H1 (cell line): ENCODE measurements at regions not wholly inside any gene's neighbourhood (a gene's known extent, or its start where the extent isn't known, plus 50 kb on each side); places are given as distances from the start of the nearest gene placed in this dataset.

Experiments
- ASH2L ChIP-seq: fragments of 200-600, 300-600 bp; sonication (generic); IDR thresholded peaks from one replicate; pipeline ENCODE4 v1.7.1; 2017; ENCODE audit warnings: low read length
- BCL11A ChIP-seq, 2 experiments: IDR thresholded peaks; one replicate each; pipeline ENCODE4 v1.6.1; 2011; ENCODE audit warnings: low read depth in 2 of 2, low read length in 2 of 2, mild to moderate bottlenecking in 2 of 2
- RXRA ChIP-seq: IDR thresholded peaks from 2 replicates; pipeline ENCODE4 v1.6.1; 2011; ENCODE audit warnings: low read depth, mild to moderate bottlenecking, low read length, moderate library complexity; ENCODE audit not compliant: insufficient read depth
- SIRT6 ChIP-seq: IDR thresholded peaks from one replicate; pipeline ENCODE4 v1.7.1; 2012; ENCODE audit warnings: low read length, inconsistent platforms
- TF ChIP-seq, protein P1 (sequence below): IDR thresholded peaks from 2 replicates; pipeline ENCODE4 v1.6.1; 2012; ENCODE audit warnings: low read length, inconsistent platforms
- TF ChIP-seq, protein P2 (sequence below), 3 experiments: IDR thresholded peaks; 1 replicate in 2 of 3; 2 replicates in 1 of 3; pipeline versions ENCODE4 v1.5.1 to v1.6.1; 2011; ENCODE audit warnings: low read length in 3 of 3, mild to moderate bottlenecking in 3 of 3, inconsistent platforms in 2 of 3, low read depth in 1 of 3, moderate library complexity in 1 of 3; ENCODE audit not compliant: insufficient read depth in 1 of 3; ENCODE audit errors: control extremely low read depth in 1 of 3

DNA sequence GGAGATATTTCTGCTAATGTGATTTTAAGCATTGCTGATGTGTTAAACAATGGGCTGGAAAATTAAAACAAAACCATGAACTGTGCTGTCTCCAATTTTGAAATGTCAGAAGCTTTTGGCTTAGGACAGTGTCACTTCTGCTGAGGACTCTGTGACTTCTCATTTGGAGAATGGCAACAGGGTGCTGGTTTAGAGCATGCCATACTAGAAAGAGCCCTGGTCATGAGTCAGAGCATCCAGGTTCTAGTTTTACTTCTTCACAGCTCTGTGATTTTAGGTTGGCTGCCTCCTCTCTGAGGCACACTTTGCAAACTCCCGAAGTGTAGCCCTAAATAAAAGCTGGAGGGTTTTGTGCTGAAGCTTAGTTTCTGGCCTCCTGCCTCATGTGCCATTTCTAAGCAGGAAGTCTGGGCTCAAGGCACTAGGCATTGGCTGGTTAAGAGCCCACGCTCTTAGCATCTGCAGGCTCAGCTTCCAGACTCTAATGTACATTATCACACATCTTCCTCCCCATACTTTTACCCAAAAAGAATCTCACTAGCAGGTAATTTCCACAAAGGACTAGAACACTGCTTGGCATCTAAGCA, 193.8 kb downstream of the CNTN3 start (continued):
- no peak for TF ChIP-seq ASH2L
- no peak for TF ChIP-seq BCL11A (IDR thresholded peaks at IDR 0.05; ENCODE audit: low read depth in 2 of 2, low read length in 2 of 2)
- TF ChIP-seq SIRT6, result no peak
- TF ChIP-seq, protein P1, sequence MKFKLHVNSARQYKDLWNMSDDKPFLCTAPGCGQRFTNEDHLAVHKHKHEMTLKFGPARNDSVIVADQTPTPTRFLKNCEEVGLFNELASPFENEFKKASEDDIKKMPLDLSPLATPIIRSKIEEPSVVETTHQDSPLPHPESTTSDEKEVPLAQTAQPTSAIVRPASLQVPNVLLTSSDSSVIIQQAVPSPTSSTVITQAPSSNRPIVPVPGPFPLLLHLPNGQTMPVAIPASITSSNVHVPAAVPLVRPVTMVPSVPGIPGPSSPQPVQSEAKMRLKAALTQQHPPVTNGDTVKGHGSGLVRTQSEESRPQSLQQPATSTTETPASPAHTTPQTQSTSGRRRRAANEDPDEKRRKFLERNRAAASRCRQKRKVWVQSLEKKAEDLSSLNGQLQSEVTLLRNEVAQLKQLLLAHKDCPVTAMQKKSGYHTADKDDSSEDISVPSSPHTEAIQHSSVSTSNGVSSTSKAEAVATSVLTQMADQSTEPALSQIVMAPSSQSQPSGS, result no peak
- TF ChIP-seq, protein P2, sequence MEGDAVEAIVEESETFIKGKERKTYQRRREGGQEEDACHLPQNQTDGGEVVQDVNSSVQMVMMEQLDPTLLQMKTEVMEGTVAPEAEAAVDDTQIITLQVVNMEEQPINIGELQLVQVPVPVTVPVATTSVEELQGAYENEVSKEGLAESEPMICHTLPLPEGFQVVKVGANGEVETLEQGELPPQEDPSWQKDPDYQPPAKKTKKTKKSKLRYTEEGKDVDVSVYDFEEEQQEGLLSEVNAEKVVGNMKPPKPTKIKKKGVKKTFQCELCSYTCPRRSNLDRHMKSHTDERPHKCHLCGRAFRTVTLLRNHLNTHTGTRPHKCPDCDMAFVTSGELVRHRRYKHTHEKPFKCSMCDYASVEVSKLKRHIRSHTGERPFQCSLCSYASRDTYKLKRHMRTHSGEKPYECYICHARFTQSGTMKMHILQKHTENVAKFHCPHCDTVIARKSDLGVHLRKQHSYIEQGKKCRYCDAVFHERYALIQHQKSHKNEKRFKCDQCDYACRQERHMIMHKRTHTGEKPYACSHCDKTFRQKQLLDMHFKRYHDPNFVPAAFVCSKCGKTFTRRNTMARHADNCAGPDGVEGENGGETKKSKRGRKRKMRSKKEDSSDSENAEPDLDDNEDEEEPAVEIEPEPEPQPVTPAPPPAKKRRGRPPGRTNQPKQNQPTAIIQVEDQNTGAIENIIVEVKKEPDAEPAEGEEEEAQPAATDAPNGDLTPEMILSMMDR (IDR thresholded peaks at IDR 0.05; ENCODE audit: control extremely low read depth in 1 of 3, insufficient read depth in 1 of 3, low read depth in 1 of 3, low read length in 3 of 3), result no peak
- TF ChIP-seq RXRA, result no peak
